Daoy (cell line): ENCODE measurements at regions not wholly inside any gene's neighbourhood (a gene's known extent, or its start where the extent isn't known, plus 50 kb on each side); places are given as distances from the start of the nearest gene placed in this dataset.
"Not testable (repeated sequence)": the region's sequence is repeated elsewhere in the genome, so short reads cannot be mapped to it uniquely, and the experiment has no call there.

ENCODE experiments used
- DNase-seq: peaks from one replicate; pipeline ENCODE4 v3.0.0-alpha.2; 2015; ENCODE audit warnings: low read depth

GRCh38 chr2:192669505-192670091, 474.9 kb upstream of the TMEFF2 start:
- no peak for DNase-seq

DNA sequence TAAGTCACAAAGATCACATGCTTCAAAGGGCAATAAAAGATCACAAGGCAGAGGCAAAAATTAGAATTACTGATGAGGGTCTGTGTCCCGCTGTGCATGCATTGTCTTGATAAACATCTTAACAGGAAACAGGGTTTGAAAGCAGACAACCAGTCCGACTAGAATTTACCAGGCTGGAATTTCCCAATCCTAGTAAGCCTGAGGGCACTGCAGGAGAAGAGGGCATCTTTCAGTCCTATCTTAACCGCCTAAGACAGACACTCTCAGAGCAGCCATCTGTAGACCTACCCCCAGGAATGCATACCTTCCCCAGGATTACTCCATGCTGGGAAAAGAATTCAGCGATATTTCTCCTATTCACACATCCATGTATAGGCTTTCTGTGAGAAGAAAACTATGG, 465.8 kb upstream of the TMEFF2 start:
- DNase-seq: not testable (repeated sequence)

- no peak for DNase-seq
Measured at GRCh38 chr2:192657362-192657761, 462.6 kb upstream of the TMEFF2 start.

DNA sequence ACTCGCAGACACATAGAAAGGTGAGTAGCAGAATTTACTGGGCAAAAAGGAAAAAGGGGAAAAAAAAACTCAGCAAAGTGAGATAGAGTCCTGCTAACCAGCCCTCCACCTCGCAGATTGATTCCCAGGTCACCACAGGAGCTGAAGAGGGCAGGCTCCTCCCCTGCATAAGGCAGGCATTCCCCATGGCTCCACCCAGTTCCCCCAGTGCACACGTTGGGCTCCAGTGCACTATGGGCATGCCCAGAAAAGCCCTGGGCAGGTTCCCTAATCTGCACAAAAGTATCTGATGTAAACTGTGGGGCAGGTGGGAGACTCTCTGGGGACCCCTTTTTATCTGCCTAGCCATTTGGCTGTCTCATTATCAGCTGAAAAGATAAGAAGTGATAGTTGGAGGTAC, 461.2 kb upstream of the TMEFF2 start:
- DNase-seq: no peak

- DNase-seq: no peak
Measured at GRCh38 chr2:192645811-192646598, 451.3 kb upstream of the TMEFF2 start.

GRCh38 chr2:192634557-192634956, 439.8 kb upstream of the TMEFF2 start:
- no peak for DNase-seq

GRCh38 chr2:192628017-192628416, 433.3 kb upstream of the TMEFF2 start:
- DNase-seq: no peak

DNA sequence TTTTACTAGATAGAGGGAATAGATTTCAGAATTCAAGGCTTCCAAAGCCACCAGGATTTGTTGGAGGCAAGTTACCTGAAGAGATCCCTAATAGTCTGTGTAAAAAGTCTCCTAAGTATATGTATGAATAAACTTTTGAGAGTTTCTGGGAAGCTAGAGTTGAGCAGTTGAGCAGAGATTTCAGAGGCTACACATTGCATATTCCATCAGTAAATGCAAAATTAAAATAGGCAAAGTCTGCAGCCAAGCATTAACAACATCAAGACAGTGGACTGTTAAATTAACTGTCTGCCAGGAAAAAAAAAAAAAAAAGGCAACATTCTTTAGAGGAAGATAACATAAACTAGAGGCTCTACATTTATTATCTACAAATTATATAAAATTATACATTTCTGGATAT, 420.4 kb upstream of the TMEFF2 start:
- DNase-seq: no peak

DNA sequence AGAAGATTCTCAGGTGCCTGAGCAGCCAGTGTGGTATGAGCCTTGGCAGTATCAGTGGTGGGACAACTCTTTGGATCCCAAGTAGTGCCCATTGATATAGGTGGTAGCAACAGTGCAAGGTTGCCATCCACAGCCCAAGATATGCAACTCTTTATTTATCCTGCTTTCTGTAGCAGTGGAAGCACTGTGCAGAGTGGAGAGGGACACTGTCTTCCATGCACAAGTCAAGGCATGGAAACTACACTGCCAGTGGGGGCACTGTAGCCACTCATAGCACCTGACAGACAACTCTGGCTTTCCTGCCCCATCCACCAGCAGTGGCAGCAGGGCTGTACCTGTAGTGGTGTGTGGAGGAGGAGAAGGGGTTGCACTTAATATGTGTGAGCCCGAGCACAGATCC, 409.6 kb upstream of the TMEFF2 start:
- no peak for DNase-seq

- DNase-seq: not testable (repeated sequence)
Measured at GRCh38 chr2:192598649-192599048, 403.9 kb upstream of the TMEFF2 start.

GRCh38 chr2:192593561-192593960, 398.8 kb upstream of the TMEFF2 start:
- DNase-seq: no peak

DNA sequence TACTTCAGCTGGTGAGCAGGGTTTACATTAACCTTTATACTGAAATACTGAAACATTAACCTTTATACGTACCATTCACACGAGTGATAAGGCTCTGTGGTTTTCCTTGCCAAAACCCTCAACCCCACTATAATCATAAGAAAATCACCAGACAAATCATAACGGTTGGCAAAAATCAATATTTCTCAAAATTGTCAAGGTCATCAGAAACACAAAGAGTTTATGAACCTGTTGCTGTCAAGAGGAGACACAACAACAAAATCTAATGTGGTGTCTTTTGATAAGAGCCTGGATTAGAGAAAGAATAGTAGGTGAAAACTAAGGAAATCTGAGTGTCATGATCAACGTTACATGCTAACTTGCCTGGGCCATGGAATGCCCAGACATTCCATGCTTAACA, 396.9 kb upstream of the TMEFF2 start:
- DNase-seq: no peak

GRCh38 chr2:192585418-192585817, 390.7 kb upstream of the TMEFF2 start:
- DNase-seq: no peak

GRCh38 chr2:192584976-192585375, 390.2 kb upstream of the TMEFF2 start:
- no peak for DNase-seq

DNA sequence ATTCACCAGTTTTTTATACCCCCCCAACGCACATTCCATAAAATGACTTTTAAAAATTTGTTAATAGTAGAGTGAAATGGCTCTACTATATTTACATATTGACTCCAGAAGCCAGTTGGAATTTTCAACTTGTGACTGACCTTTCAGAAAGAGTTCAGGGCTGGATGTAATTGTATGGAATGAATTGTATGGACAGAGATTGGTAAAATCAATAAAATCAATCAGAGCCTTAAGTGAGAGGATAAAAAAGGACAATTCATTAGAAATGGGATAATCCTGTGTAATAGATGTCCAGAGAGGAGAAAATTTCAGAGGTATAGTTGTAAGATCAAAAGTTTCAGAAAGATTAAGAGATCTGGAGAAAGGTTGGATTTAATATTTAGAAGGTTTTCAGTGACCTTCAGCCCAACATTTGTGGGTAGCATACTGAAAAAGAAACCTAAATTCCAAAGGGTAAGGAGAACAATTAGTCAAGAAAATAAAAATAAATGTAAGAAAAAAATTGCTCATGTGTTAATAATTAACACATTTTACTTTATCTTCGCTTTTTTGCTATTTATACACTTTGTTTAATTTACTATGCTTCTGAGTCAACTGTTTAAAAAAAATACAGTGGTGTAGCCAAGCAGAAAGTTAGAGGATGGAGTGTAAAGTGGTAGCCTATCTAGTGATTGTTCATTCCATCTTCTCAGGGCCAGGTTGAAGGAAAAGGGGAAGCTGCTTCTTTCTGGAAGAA, 385.4 kb upstream of the TMEFF2 start:
- no peak for DNase-seq

- DNase-seq: no peak
Measured at GRCh38 chr2:192578780-192579179, 384.0 kb upstream of the TMEFF2 start.

DNA sequence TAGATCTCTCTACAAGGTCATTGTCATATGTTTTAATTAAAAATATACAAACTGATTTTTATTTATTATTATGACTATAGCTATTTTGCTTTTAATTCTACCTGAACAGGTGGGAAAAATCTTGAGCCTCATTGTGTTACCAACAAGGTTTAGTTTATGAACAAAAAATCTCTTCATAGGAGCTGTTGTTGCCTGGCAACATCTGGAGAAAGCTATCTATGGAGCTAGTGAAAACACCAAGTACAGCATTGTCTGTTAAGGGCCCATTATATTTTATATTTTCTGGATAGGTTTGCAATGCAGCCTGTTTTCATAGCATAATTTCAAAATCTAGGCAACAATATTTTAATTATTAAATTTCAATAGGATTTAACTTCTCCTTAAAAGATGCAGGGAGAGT, 383.0 kb upstream of the TMEFF2 start:
- DNase-seq: no peak

DNA sequence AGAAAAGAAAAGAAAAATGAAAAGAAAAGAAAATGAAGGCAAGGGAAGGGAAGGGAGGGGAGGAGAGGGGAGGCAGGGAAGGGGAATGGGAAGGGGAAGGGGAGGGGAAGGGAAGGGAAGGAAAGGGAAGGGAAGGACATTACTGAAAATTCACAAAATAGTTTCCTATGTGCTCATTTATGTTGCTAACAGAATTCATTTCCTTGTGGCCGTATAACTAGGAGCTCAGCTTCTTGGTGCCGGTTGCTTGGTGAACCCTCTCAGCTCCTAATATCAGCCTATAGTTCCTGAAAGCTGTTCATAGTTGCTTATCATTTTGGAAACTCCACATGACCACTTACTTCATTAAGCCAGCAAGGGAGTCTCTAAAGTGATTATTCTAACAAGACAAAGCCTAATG, 379.8 kb upstream of the TMEFF2 start:
- no peak for DNase-seq

- DNase-seq: no peak
Measured at GRCh38 chr2:192571636-192572035, 376.9 kb upstream of the TMEFF2 start.

DNA sequence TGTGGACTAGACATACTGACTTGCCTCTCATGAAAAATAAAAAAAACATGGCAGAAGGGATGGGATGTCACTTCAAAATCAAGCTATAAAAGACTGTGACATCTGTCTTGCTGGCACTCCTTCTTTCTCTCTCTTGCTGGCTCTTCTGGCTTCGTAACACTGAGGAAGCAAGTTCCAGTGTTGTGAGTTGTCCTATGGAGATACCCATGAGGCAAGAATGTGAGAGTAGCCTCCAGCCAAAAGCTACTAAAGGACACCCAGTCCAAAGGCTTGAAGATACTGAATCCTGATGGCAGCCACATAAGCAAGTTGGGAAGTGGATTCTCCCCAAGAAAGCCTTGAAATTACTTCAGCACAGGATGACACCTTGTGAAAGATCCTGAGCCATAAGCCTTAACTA, 376.1 kb upstream of the TMEFF2 start:
- no peak for DNase-seq

DNA sequence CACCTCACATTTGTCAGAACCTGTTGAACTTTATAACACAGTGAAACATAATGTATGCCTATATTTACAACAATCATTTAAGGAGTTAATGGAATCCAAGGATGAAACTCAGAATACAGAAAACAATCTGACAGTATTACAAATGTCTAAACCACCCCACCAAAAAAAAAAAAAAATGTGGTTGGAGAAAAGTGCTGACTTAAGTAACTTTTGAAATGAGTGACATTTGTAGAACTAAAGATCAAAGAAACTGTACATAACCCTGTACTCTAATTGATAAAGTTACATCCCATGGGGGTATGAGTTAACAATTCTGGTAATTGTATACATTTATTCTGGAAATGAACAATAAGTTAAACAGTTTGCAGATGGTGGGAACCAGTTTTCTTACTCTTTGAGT, 372.1 kb upstream of the TMEFF2 start:
- DNase-seq: no peak

GRCh38 chr2:192560326-192560725, 365.6 kb upstream of the TMEFF2 start:
- no peak for DNase-seq

GRCh38 chr2:192559587-192559986, 364.9 kb upstream of the TMEFF2 start:
- no peak for DNase-seq
